ENCODE measurements at regions not wholly inside any gene's neighbourhood (a gene's known extent, or its start where the extent isn't known, plus 50 kb on each side); places are given as distances from the start of the nearest gene placed in this dataset.

GRCh38 chr3:117217760-117218316 is 508.3 kb downstream of the TUSC7 start:
- TF ChIP-seq GATA3 (IDR thresholded peaks at IDR 0.05; ENCODE audit: low read depth, low read length) (0 out of 2 replicates have a peak, but pooled peaks have one; percentile 5), GATA2 (IDR thresholded peaks at IDR 0.05; ENCODE audit: low read depth, low read length) (no peak; the same call in 1 of the 2 replicates)
